ENCODE measurements at regions not wholly inside any gene's neighbourhood (a gene's known extent, or its start where the extent isn't known, plus 50 kb on each side); places are given as distances from the start of the nearest gene placed in this dataset.
"Not testable (repeated sequence)": the region's sequence is repeated elsewhere in the genome, so short reads cannot be mapped to it uniquely, and the experiment has no call there.

- TF ChIP-seq CTCF (IDR thresholded peaks at IDR 0.05); EZH2 (IDR thresholded peaks at IDR 0.05; ENCODE audit: borderline replicate concordance, insufficient read depth, low read depth, low read length, poor library complexity, severe bottlenecking): not testable (repeated sequence)
Observed at GRCh38 chr10:22079921-22080320, 76.4 kb upstream of the DNAJC1 start.
